Transverse colon (tissue), 4 donors: ENCODE measurements at regions not wholly inside any gene's neighbourhood (a gene's known extent, or its start where the extent isn't known, plus 50 kb on each side); places are given as distances from the start of the nearest gene placed in this dataset.

Experiments used
- DNase-seq: peaks from one replicate; pipeline ENCODE4 v3.0.0-alpha.2; 2019
- H3K27ac ChIP-seq, 4 donors: fragments of 200-600 bp; sonication (generic); 2 replicates each; pipeline ENCODE4 v1.5.1; 2016 to 2018; ENCODE audit warnings: inconsistent platforms in 4 of 4
- H3K27me3 ChIP-seq: fragments of 200-600 bp; sonication (generic); 2 replicates; pipeline ENCODE4 v1.5.1; 2017; ENCODE audit warnings: inconsistent platforms
- H3K36me3 ChIP-seq, 4 donors: fragments of 200-600 bp; sonication (generic); 2 replicates each; pipeline ENCODE4 v1.5.1; 2017 to 2019; ENCODE audit warnings: inconsistent platforms in 4 of 4
- H3K4me1 ChIP-seq, 4 donors: fragments of 200-600 bp; sonication (generic); 2 replicates each; pipeline ENCODE4 v1.5.1; 2017 to 2020; ENCODE audit warnings: inconsistent platforms in 4 of 4
- H3K4me3 ChIP-seq, 4 donors: fragments of 200-600 bp; sonication (generic); 1 replicate in 1 of 4; 2 replicates in 3 of 4; pipeline versions ENCODE4 v1.5.1 to v1.6.1; 2017 to 2019; ENCODE audit warnings: inconsistent platforms in 4 of 4
- H3K9me3 ChIP-seq, 2 donors: fragments of 200-600 bp; sonication (generic); 2 replicates each; pipeline ENCODE4 v1.5.1; 2017 to 2019; ENCODE audit warnings: inconsistent platforms in 2 of 2
- CTCF ChIP-seq, 5 experiments: fragments of 200-600 bp in 3 of 5; fragments of 450-650 bp in 2 of 5; sonication (generic) in 3 of 5; IDR thresholded peaks; 1 replicate in 2 of 5; 2 replicates in 3 of 5; pipeline ENCODE4 v1.5.1; 2016 to 2017; ENCODE audit warnings: antibody characterized with exemption in 5 of 5, inconsistent platforms in 3 of 5, mild to moderate bottlenecking in 2 of 5, moderate library complexity in 1 of 5
- EP300 ChIP-seq: sonication (generic); formaldehyde crosslinking; IDR thresholded peaks from one replicate; pipeline ENCODE4 v1.6.1; 2017; ENCODE audit warnings: antibody characterized with exemption, low read depth
- POLR2A ChIP-seq: fragments of 450-650 bp; IDR thresholded peaks from one replicate; pipeline ENCODE4 v1.6.1; 2016; ENCODE audit warnings: antibody characterized with exemption, mild to moderate bottlenecking, moderate library complexity
- POLR2AphosphoS5 ChIP-seq, 3 donors: sonication (generic); formaldehyde crosslinking; IDR thresholded peaks; one replicate each; pipeline ENCODE4 v1.6.1; 2016; ENCODE audit warnings: antibody characterized with exemption in 3 of 3
- WGBS, 2 donors: methylation state at CpG; one replicate each; pipeline ENCODE4 v1.1.5; 2018; ENCODE audit warnings: low coverage in 1 of 2; 5-methylcytosine and 5-hydroxymethylcytosine counted together
- in situ Hi-C, 4 donors: fragments of 200-750 bp; cut with MboI; loops; one replicate each; pipeline versions ENCODE4 v1.15.0 to v1.15.1; 2017; ENCODE audit warnings: low sequenced_read_pairs in 3 of 4, low pct_ligation_motif_present in 1 of 4, low pct_unique_long_range_greater_than_20kb in 1 of 4
- intact Hi-C: fragments of 100-400 bp; cut with DNase I; formaldehyde crosslinking; loops from one replicate; pipeline ENCODE4 v1.15.1; 2023; ENCODE audit warnings: low total_unique reads

GRCh38 chr3:99163314-99163713 lies 261.8 kb upstream of the DCBLD2 start:
- no peaks in the 10 kb centered on the region for H3K36me3 ChIP-seq
- no peak overlapping the region for H3K4me3 ChIP-seq
- no peak for DNase-seq
- in situ Hi-C loops = no loop called here
- intact Hi-C loops = no loop called here
- peaks cover 7% of the 10 kb centered on the region in 2 donors for H3K9me3 ChIP-seq
- no peaks in the 10 kb centered on the region for H3K27me3 ChIP-seq
- no peak for TF ChIP-seq POLR2AphosphoS5 (IDR thresholded peaks at IDR 0.05)
- TF ChIP-seq POLR2A = no peak
- TF ChIP-seq EP300 = no peak
- TF ChIP-seq CTCF (IDR thresholded peaks at IDR 0.05) = no peak
- WGBS, 2 donors = 73 to 89% methylated on average over 1 to 3 of the region's 3 CpGs
- no peak overlapping the region for H3K27ac ChIP-seq
- H3K4me1 ChIP-seq = no peaks in the 10 kb centered on the region

- H3K27ac ChIP-seq = no peak overlapping the region
- in situ Hi-C loops (no loop called here), intact Hi-C loops (no loop called here)
- H3K9me3 ChIP-seq = peaks cover 7% of the 10 kb centered on the region in 2 donors
- TF ChIP-seq POLR2A (no peak), POLR2AphosphoS5 (IDR thresholded peaks at IDR 0.05) (no peak)
- no peak for DNase-seq
- no peaks in the 10 kb centered on the region for H3K4me1 ChIP-seq
- no peaks in the 10 kb centered on the region for H3K27me3 ChIP-seq
- H3K4me3 ChIP-seq = no peak overlapping the region
- H3K36me3 ChIP-seq = no peaks in the 10 kb centered on the region
Observed at GRCh38 chr3:99159220-99159762, 257.8 kb upstream of the DCBLD2 start.

- H3K9me3 ChIP-seq = no peaks in the 10 kb centered on the region
- no peaks in the 10 kb centered on the region for H3K4me1 ChIP-seq
- no peak overlapping the region for H3K27ac ChIP-seq
- intact Hi-C loops (no loop called here), in situ Hi-C loops (no loop called here)
- no peak overlapping the region for H3K4me3 ChIP-seq
- TF ChIP-seq POLR2A (no peak), CTCF (IDR thresholded peaks at IDR 0.05) (no peak), POLR2AphosphoS5 (IDR thresholded peaks at IDR 0.05) (no peak), EP300 (no peak)
- no peak for DNase-seq
- WGBS, 2 donors = 70 to 79% methylated on average over 1 of the region's 1 CpG
- H3K27me3 ChIP-seq = no peaks in the 10 kb centered on the region
- H3K36me3 ChIP-seq = no peaks in the 10 kb centered on the region
Observed at GRCh38 chr3:99145031-99145430, 243.5 kb upstream of the DCBLD2 start.

GRCh38 chr3:99143493-99143892 lies 242.0 kb upstream of the DCBLD2 start:
- in situ Hi-C loops = no loop called here
- 45 to 75% methylated on average over 1 to 3 of the region's 3 CpGs for WGBS, 2 donors
- Histone ChIP-seq H3K36me3 (no peaks in the 10 kb centered on the region), H3K4me3 (no peak overlapping the region), H3K27me3 (no peaks in the 10 kb centered on the region), H3K27ac (no peak overlapping the region), H3K9me3 (no peaks in the 10 kb centered on the region), H3K4me1 (no peaks in the 10 kb centered on the region)
- intact Hi-C loops = no loop called here
- TF ChIP-seq EP300 = no peak
- no peak for TF ChIP-seq CTCF (IDR thresholded peaks at IDR 0.05)
- TF ChIP-seq POLR2A = no peak
- TF ChIP-seq POLR2AphosphoS5 (IDR thresholded peaks at IDR 0.05) = no peak
- DNase-seq = no peak

GRCh38 chr3:99134986-99135385 lies 233.5 kb upstream of the DCBLD2 start:
- Histone ChIP-seq H3K9me3 (no peaks in the 10 kb centered on the region), H3K4me1 (no peaks in the 10 kb centered on the region), H3K27ac (no peak overlapping the region), H3K36me3 (no peaks in the 10 kb centered on the region), H3K4me3 (no peak overlapping the region), H3K27me3 (no peaks in the 10 kb centered on the region)
- DNase-seq = no peak
- in situ Hi-C loops = no loop called here
- no peak for TF ChIP-seq POLR2AphosphoS5 (IDR thresholded peaks at IDR 0.05)
- no peak for TF ChIP-seq CTCF (IDR thresholded peaks at IDR 0.05)
- no peak for TF ChIP-seq POLR2A
- TF ChIP-seq EP300 = no peak
- intact Hi-C loops = no loop called here
